ENCODE measurements at regions not wholly inside any gene's neighbourhood (a gene's known extent, or its start where the extent isn't known, plus 50 kb on each side); places are given as distances from the start of the nearest gene placed in this dataset.

DNA sequence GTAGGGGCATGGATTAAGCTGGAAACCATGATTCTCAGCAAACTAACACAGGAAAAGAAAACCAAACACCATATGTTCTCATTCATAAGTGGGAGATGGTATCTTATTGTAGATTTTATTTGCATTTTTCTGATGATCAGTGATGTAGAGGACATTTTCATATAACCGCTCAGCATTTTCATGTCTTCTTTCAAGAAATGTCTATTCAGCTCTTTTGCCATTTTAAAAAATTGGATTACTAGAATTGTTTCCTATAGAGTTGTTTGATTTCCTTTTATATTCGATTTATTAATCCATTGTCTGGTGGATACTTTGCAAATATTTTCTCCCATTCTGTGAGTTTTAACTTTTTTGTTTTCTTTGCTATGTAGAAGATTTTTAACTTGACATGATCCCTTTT, 682.2 kb upstream of the BCHE start:
- TF ChIP-seq, protein P1, sequence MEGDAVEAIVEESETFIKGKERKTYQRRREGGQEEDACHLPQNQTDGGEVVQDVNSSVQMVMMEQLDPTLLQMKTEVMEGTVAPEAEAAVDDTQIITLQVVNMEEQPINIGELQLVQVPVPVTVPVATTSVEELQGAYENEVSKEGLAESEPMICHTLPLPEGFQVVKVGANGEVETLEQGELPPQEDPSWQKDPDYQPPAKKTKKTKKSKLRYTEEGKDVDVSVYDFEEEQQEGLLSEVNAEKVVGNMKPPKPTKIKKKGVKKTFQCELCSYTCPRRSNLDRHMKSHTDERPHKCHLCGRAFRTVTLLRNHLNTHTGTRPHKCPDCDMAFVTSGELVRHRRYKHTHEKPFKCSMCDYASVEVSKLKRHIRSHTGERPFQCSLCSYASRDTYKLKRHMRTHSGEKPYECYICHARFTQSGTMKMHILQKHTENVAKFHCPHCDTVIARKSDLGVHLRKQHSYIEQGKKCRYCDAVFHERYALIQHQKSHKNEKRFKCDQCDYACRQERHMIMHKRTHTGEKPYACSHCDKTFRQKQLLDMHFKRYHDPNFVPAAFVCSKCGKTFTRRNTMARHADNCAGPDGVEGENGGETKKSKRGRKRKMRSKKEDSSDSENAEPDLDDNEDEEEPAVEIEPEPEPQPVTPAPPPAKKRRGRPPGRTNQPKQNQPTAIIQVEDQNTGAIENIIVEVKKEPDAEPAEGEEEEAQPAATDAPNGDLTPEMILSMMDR (IDR thresholded peaks at IDR 0.05), result no peak
- TF ChIP-seq TCF7L2 (IDR thresholded peaks at IDR 0.05; ENCODE audit: low read depth, low read length) (no peak), POLR2AphosphoS5 (IDR thresholded peaks at IDR 0.05; ENCODE audit: low read depth, low read length) (no peak), SIN3A (IDR thresholded peaks at IDR 0.05; ENCODE audit: borderline replicate concordance, insufficient read depth, low read depth, low read length) (no peak)
- TF ChIP-seq, protein P2, sequence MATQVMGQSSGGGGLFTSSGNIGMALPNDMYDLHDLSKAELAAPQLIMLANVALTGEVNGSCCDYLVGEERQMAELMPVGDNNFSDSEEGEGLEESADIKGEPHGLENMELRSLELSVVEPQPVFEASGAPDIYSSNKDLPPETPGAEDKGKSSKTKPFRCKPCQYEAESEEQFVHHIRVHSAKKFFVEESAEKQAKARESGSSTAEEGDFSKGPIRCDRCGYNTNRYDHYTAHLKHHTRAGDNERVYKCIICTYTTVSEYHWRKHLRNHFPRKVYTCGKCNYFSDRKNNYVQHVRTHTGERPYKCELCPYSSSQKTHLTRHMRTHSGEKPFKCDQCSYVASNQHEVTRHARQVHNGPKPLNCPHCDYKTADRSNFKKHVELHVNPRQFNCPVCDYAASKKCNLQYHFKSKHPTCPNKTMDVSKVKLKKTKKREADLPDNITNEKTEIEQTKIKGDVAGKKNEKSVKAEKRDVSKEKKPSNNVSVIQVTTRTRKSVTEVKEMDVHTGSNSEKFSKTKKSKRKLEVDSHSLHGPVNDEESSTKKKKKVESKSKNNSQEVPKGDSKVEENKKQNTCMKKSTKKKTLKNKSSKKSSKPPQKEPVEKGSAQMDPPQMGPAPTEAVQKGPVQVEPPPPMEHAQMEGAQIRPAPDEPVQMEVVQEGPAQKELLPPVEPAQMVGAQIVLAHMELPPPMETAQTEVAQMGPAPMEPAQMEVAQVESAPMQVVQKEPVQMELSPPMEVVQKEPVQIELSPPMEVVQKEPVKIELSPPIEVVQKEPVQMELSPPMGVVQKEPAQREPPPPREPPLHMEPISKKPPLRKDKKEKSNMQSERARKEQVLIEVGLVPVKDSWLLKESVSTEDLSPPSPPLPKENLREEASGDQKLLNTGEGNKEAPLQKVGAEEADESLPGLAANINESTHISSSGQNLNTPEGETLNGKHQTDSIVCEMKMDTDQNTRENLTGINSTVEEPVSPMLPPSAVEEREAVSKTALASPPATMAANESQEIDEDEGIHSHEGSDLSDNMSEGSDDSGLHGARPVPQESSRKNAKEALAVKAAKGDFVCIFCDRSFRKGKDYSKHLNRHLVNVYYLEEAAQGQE (IDR thresholded peaks at IDR 0.05; ENCODE audit: insufficient read depth in 1 of 2, low read depth in 2 of 2, low read length in 1 of 2), result no peak
